Sigmoid colon (tissue), 4 donors: ENCODE measurements at regions not wholly inside any gene's neighbourhood (a gene's known extent, or its start where the extent isn't known, plus 50 kb on each side); places are given as distances from the start of the nearest gene placed in this dataset.

Experiments used
- CTCF ChIP-seq, 4 experiments: fragments of 450-650 bp in 3 of 4; fragments of 200-600 bp in 1 of 4; IDR thresholded peaks; one replicate each; pipeline ENCODE4 v1.5.1; 2016 to 2019; ENCODE audit warnings: antibody characterized with exemption in 4 of 4, mild to moderate bottlenecking in 3 of 4, moderate library complexity in 2 of 4
- EP300 ChIP-seq, 4 donors: sonication (generic); formaldehyde crosslinking; IDR thresholded peaks; one replicate each; pipeline ENCODE4 v1.6.1; 2017; ENCODE audit warnings: antibody characterized with exemption in 4 of 4
- POLR2AphosphoS5 ChIP-seq, 4 donors: sonication (generic); formaldehyde crosslinking; IDR thresholded peaks; one replicate each; pipeline ENCODE4 v1.6.1; 2017; ENCODE audit warnings: antibody characterized with exemption in 4 of 4

GRCh38 chr3:106303766-106304165 lies 435.0 kb upstream of the CBLB start:
- TF ChIP-seq EP300 (IDR thresholded peaks at IDR 0.05) (no peak), CTCF (IDR thresholded peaks at IDR 0.05) (no peak), POLR2AphosphoS5 (IDR thresholded peaks at IDR 0.05) (no peak)
